ENCODE measurements at regions not wholly inside any gene's neighbourhood (a gene's known extent, or its start where the extent isn't known, plus 50 kb on each side); places are given as distances from the start of the nearest gene placed in this dataset.

- TF ChIP-seq, protein P1, sequence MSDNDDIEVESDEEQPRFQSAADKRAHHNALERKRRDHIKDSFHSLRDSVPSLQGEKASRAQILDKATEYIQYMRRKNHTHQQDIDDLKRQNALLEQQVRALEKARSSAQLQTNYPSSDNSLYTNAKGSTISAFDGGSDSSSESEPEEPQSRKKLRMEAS (CRISPR knock-in tag; IDR thresholded peaks at IDR 0.05): no peak
- TF ChIP-seq, protein P2, sequence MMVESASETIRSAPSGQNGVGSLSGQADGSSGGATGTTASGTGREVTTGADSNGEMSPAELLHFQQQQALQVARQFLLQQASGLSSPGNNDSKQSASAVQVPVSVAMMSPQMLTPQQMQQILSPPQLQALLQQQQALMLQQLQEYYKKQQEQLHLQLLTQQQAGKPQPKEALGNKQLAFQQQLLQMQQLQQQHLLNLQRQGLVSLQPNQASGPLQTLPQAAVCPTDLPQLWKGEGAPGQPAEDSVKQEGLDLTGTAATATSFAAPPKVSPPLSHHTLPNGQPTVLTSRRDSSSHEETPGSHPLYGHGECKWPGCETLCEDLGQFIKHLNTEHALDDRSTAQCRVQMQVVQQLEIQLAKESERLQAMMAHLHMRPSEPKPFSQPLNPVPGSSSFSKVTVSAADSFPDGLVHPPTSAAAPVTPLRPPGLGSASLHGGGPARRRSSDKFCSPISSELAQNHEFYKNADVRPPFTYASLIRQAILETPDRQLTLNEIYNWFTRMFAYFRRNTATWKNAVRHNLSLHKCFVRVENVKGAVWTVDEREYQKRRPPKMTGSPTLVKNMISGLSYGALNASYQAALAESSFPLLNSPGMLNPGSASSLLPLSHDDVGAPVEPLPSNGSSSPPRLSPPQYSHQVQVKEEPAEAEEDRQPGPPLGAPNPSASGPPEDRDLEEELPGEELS (CRISPR knock-in tag; IDR thresholded peaks at IDR 0.05): no peak
- TF ChIP-seq SP1 (CRISPR knock-in tag; conservative IDR thresholded peaks at IDR 0.05) (no peak), IRF1 (CRISPR knock-in tag; IDR thresholded peaks at IDR 0.05) (no peak), PREB (CRISPR knock-in tag; IDR thresholded peaks at IDR 0.05; ENCODE audit: borderline replicate concordance) (no peak), HMGXB4 (CRISPR knock-in tag; IDR thresholded peaks at IDR 0.05) (no peak)
- TF ChIP-seq, protein P3, sequence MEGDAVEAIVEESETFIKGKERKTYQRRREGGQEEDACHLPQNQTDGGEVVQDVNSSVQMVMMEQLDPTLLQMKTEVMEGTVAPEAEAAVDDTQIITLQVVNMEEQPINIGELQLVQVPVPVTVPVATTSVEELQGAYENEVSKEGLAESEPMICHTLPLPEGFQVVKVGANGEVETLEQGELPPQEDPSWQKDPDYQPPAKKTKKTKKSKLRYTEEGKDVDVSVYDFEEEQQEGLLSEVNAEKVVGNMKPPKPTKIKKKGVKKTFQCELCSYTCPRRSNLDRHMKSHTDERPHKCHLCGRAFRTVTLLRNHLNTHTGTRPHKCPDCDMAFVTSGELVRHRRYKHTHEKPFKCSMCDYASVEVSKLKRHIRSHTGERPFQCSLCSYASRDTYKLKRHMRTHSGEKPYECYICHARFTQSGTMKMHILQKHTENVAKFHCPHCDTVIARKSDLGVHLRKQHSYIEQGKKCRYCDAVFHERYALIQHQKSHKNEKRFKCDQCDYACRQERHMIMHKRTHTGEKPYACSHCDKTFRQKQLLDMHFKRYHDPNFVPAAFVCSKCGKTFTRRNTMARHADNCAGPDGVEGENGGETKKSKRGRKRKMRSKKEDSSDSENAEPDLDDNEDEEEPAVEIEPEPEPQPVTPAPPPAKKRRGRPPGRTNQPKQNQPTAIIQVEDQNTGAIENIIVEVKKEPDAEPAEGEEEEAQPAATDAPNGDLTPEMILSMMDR (IDR thresholded peaks at IDR 0.05): no peak
Observed at GRCh38 chr7:9709216-9709615, 1264.5 kb upstream of the PHF14 start.

Measured in WTC11 (cell line).